Natural killer cell (primary cell): ENCODE measurements at regions not wholly inside any gene's neighbourhood (a gene's known extent, or its start where the extent isn't known, plus 50 kb on each side); places are given as distances from the start of the nearest gene placed in this dataset.

Experiments
- ATAC-seq, 3 donors: fragments of 150-1000 bp in 2 of 3; fragments of 200-7000 bp in 1 of 3; cut with Tn5 transposase; 1 replicate in 1 of 3; 2 replicates in 2 of 3; pipeline ENCODE4 v1.10.0; 2021; ENCODE audit warnings: mild to moderate bottlenecking in 2 of 3, moderate library complexity in 2 of 3
- DNase-seq, 2 donors: peaks; one replicate each; pipeline versions ENCODE4 v3.0.0 to v3.0.0-alpha.2; 2013 to 2021; ENCODE audit warnings: mixed read lengths in 1 of 2
- H3K27ac ChIP-seq: one replicate; pipeline ENCODE4 v1.5.1; 2013; ENCODE audit warnings: mild to moderate bottlenecking, low read length
- H3K27me3 ChIP-seq: one replicate; pipeline ENCODE4 v1.6.1; 2013; ENCODE audit warnings: low read length; ENCODE audit not compliant: control insufficient read depth, insufficient read depth
- H3K36me3 ChIP-seq: one replicate; pipeline ENCODE4 v1.6.1; 2013; ENCODE audit warnings: low read length; ENCODE audit not compliant: control insufficient read depth, insufficient read depth
- H3K4me1 ChIP-seq: one replicate; pipeline ENCODE4 v1.6.1; 2013; ENCODE audit warnings: low read length; ENCODE audit not compliant: control insufficient read depth, insufficient read depth
- H3K4me3 ChIP-seq: one replicate; pipeline ENCODE4 v1.5.1; 2013; ENCODE audit warnings: low read length
- H3K9me3 ChIP-seq: one replicate; pipeline ENCODE4 v1.6.1; 2013; ENCODE audit warnings: low read length; ENCODE audit not compliant: control insufficient read depth, insufficient read depth
- H3K27ac Mint-ChIP-seq, 2 donors: one replicate each; pipeline ENCODE4 v1.8.0; 2022; ENCODE audit warnings: mild to moderate bottlenecking in 2 of 2, mixed read lengths in 2 of 2, moderate library complexity in 1 of 2
- H3K27me3 Mint-ChIP-seq, 2 donors: one replicate each; pipeline ENCODE4 v1.8.0; 2022; ENCODE audit warnings: low read depth in 2 of 2, mixed read lengths in 2 of 2
- H3K36me3 Mint-ChIP-seq: one replicate; pipeline ENCODE4 v1.8.0; 2022; ENCODE audit warnings: mixed read lengths
- H3K4me1 Mint-ChIP-seq, 2 donors: one replicate each; pipeline ENCODE4 v1.8.0; 2022; ENCODE audit warnings: mixed read lengths in 2 of 2
- H3K4me3 Mint-ChIP-seq: one replicate; pipeline ENCODE4 v1.8.0; 2022; ENCODE audit warnings: mild to moderate bottlenecking, moderate library complexity, mixed read lengths
- H3K9me3 Mint-ChIP-seq, 2 donors: one replicate each; pipeline ENCODE4 v1.8.0; 2022; ENCODE audit warnings: mixed read lengths in 2 of 2
- CTCF ChIP-seq: fragments of 200-600 bp; IDR thresholded peaks from one replicate; pipeline ENCODE4 v1.8.0; 2022; ENCODE audit warnings: antibody characterized with exemption
- WGBS: methylation state at CpG from one replicate; pipeline ENCODE4 v1.1.7; 2013; ENCODE audit warnings: missing lambda C conversion rate; ENCODE audit not compliant: insufficient coverage; 5-methylcytosine and 5-hydroxymethylcytosine counted together
- intact Hi-C: fragments of 100-400 bp; cut with micrococcal nuclease; formaldehyde crosslinking; loops from one replicate; pipeline ENCODE4 v1.14.2; 2022

GRCh38 chr3:117277816-117278215 lies 568.2 kb downstream of the TUSC7 start:
- Mint-ChIP-seq H3K4me1 (no peaks in the 10 kb centered on the region), H3K27ac (no peak overlapping the region), H3K27me3 (no peaks in the 10 kb centered on the region), H3K9me3 (peaks cover 8 to 15% of the 10 kb centered on the region in 2 donors), H3K36me3 (no peaks in the 10 kb centered on the region), H3K4me3 (no peak overlapping the region)
- ATAC-seq (no peak), DNase-seq (no peak)
- Histone ChIP-seq H3K4me1 (no peaks in the 10 kb centered on the region), H3K27ac (no peak overlapping the region), H3K36me3 (no peaks in the 10 kb centered on the region), H3K9me3 (peaks cover 4% of the 10 kb centered on the region), H3K27me3 (no peaks in the 10 kb centered on the region), H3K4me3 (no peak overlapping the region)
- WGBS = 70% methylated on average over 2 of the region's 2 CpGs
- intact Hi-C loops = no loop called here
- no peak for TF ChIP-seq CTCF

- H3K4me1 ChIP-seq = no peaks in the 10 kb centered on the region
- Mint-ChIP-seq H3K4me3 (no peak overlapping the region), H3K9me3 (peaks cover 12 to 19% of the 10 kb centered on the region in 2 donors), H3K27ac (no peak overlapping the region), H3K27me3 (no peaks in the 10 kb centered on the region), H3K4me1 (no peaks in the 10 kb centered on the region), H3K36me3 (no peaks in the 10 kb centered on the region)
- H3K36me3 ChIP-seq = no peaks in the 10 kb centered on the region
- no peak for DNase-seq
- intact Hi-C loops = no loop called here
- peaks cover 4% of the 10 kb centered on the region for H3K9me3 ChIP-seq
- 78% methylated on average over 3 of the region's 5 CpGs for WGBS
- no peak overlapping the region for H3K4me3 ChIP-seq
- no peak for TF ChIP-seq CTCF
- H3K27me3 ChIP-seq = no peaks in the 10 kb centered on the region
- no peak for ATAC-seq
- H3K27ac ChIP-seq = no peak overlapping the region
These were observed 569.0 kb downstream of the TUSC7 start for GRCh38 chr3:117278424-117279190.

- no peak overlapping the region for H3K27ac Mint-ChIP-seq
- no peaks in the 10 kb centered on the region for H3K27me3 ChIP-seq
- 78% methylated on average over 3 of the region's 3 CpGs for WGBS
- no peaks in the 10 kb centered on the region for H3K4me1 Mint-ChIP-seq
- peaks cover 12 to 14% of the 10 kb centered on the region in 2 donors for H3K9me3 Mint-ChIP-seq
- H3K9me3 ChIP-seq = peaks cover 4% of the 10 kb centered on the region
- ATAC-seq (no peak), DNase-seq (no peak)
- no peaks in the 10 kb centered on the region for H3K27me3 Mint-ChIP-seq
- H3K4me1 ChIP-seq = no peaks in the 10 kb centered on the region
- H3K4me3 Mint-ChIP-seq = no peak overlapping the region
- TF ChIP-seq CTCF = no peak
- no peak overlapping the region for H3K4me3 ChIP-seq
- intact Hi-C loops = no loop called here
- no peaks in the 10 kb centered on the region for H3K36me3 Mint-ChIP-seq
- H3K36me3 ChIP-seq = no peaks in the 10 kb centered on the region
- no peak overlapping the region for H3K27ac ChIP-seq
These were observed 571.8 kb downstream of the TUSC7 start for GRCh38 chr3:117281371-117281770.

GRCh38 chr3:117282566-117282965 lies 573.0 kb downstream of the TUSC7 start:
- Mint-ChIP-seq H3K9me3 (peaks cover 6 to 10% of the 10 kb centered on the region in 2 donors), H3K27ac (no peak overlapping the region), H3K4me1 (no peaks in the 10 kb centered on the region), H3K27me3 (no peaks in the 10 kb centered on the region), H3K36me3 (no peaks in the 10 kb centered on the region), H3K4me3 (no peak overlapping the region)
- WGBS = 79% methylated on average over 4 of the region's 4 CpGs
- Histone ChIP-seq H3K27me3 (no peaks in the 10 kb centered on the region), H3K4me1 (no peaks in the 10 kb centered on the region), H3K27ac (no peak overlapping the region), H3K36me3 (no peaks in the 10 kb centered on the region), H3K9me3 (peaks cover 4% of the 10 kb centered on the region), H3K4me3 (no peak overlapping the region)
- DNase-seq = no peak
- intact Hi-C loops = no loop called here
- no peak for TF ChIP-seq CTCF
- no peak for ATAC-seq
